ENCODE measurements at regions not wholly inside any gene's neighbourhood (a gene's known extent, or its start where the extent isn't known, plus 50 kb on each side); places are given as distances from the start of the nearest gene placed in this dataset.
"Not testable (repeated sequence)": the region's sequence is repeated elsewhere in the genome, so short reads cannot be mapped to it uniquely, and the experiment has no call there.

- DNase-seq = peak; percentile 6
Measured at GRCh38 chr6:18595774-18596530, 208.8 kb downstream of the RNF144B start.

- DNase-seq = no peak
Measured at GRCh38 chr6:18596531-18596835, 209.3 kb downstream of the RNF144B start.

- no peak for DNase-seq
Measured at GRCh38 chr6:18598551-18599264, 211.6 kb downstream of the RNF144B start.

GRCh38 chr6:18600255-18600654 is 213.1 kb downstream of the RNF144B start:
- no peak for DNase-seq

- no peak for DNase-seq
Measured at GRCh38 chr6:18601516-18602020, 214.4 kb downstream of the RNF144B start.

GRCh38 chr6:18602931-18603330 is 215.8 kb downstream of the RNF144B start:
- no peak for DNase-seq

GRCh38 chr6:18603361-18603760 is 216.2 kb downstream of the RNF144B start:
- DNase-seq = no peak

- DNase-seq = no peak
Measured at GRCh38 chr6:18605841-18606240, 218.7 kb downstream of the RNF144B start.

GRCh38 chr6:18609715-18610114 is 222.6 kb downstream of the RNF144B start:
- DNase-seq = no peak

- DNase-seq = no peak
Measured at GRCh38 chr6:18613319-18613925, 226.3 kb downstream of the RNF144B start.

GRCh38 chr6:18629571-18629970 is 242.4 kb downstream of the RNF144B start:
- no peak for DNase-seq

GRCh38 chr6:18632670-18633410 is 245.7 kb downstream of the RNF144B start:
- no peak for DNase-seq

- no peak for DNase-seq
Measured at GRCh38 chr6:18634912-18635311, 247.8 kb downstream of the RNF144B start.

GRCh38 chr6:18640134-18640533 is 253.0 kb downstream of the RNF144B start:
- DNase-seq = no peak

GRCh38 chr6:18640754-18641153 is 253.6 kb downstream of the RNF144B start:
- DNase-seq = no peak

GRCh38 chr6:18654821-18655220 is 267.7 kb downstream of the RNF144B start:
- DNase-seq = no peak

- DNase-seq = no peak
Measured at GRCh38 chr6:18656506-18656905, 269.4 kb downstream of the RNF144B start.

GRCh38 chr6:18659994-18660393 is 272.8 kb downstream of the RNF144B start:
- not testable (repeated sequence) for DNase-seq

GRCh38 chr6:18663011-18663410 is 275.9 kb downstream of the RNF144B start:
- no peak for DNase-seq

- no peak for DNase-seq
Measured at GRCh38 chr6:18664401-18664800, 277.3 kb downstream of the RNF144B start.

GRCh38 chr6:18667612-18668011 is 280.5 kb downstream of the RNF144B start:
- DNase-seq = no peak

- DNase-seq = no peak
Measured at GRCh38 chr6:18668994-18669393, 281.8 kb downstream of the RNF144B start.

GRCh38 chr6:18672852-18673251 is 285.7 kb downstream of the RNF144B start:
- no peak for DNase-seq
